ENCODE measurements at regions not wholly inside any gene's neighbourhood (a gene's known extent, or its start where the extent isn't known, plus 50 kb on each side); places are given as distances from the start of the nearest gene placed in this dataset.
"Not testable (repeated sequence)": the region's sequence is repeated elsewhere in the genome, so short reads cannot be mapped to it uniquely, and the experiment has no call there.

DNA sequence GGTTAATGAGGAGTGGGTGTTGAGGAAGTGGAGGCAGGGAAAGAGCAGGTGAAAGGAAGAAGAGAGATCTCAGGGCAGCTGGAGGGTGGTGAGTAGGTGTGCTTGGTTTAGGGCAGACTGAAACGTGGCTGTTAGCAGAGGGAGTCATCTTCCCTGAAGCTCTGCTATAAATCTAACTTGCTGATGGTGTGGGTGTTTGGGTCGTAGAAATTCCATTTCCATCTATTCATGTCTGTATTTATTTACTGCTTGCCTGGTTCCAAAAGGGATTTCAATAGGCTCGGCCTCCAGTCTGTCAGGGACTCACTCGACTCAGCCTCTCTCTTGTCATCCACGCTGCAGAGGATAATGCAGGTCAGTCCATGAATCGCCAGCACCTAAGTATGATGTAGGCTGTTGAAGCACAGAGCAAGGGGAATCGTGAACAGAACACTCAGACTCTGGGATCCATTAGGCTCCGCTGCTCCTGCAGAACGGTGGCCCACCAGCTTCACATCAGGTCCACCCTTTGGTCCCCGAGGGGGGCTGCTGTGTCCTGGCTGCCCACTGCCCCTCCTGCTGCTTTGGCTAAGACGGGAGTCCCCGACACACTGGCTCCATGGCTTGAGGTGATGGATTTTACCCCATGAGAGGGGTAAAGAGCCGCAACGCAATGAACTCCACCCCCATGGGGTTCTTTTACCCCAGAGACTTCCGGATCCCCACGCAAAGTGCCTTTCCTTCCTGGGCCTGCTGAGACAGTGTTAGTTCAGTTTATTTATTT is 156.2 kb downstream of the RHOU start:
- FAIRE-seq (no peak), DNase-seq (ENCODE audit: insufficient read length, low spot score) (no peak)
- TF ChIP-seq SPI1 (IDR thresholded peaks at IDR 0.05; ENCODE audit: low read depth, low read length): no peak
- TF ChIP-seq POLR2A (IDR thresholded peaks at IDR 0.05; ENCODE audit: low read depth, low read length): no peak
- TF ChIP-seq POLR2AphosphoS5 (IDR thresholded peaks at IDR 0.05; ENCODE audit: low read depth, low read length): no peak
- no peak for TF ChIP-seq PAX5 (IDR thresholded peaks at IDR 0.05; ENCODE audit: insufficient read depth, low read length, severe bottlenecking)
- no peak for TF ChIP-seq POU2F2 (IDR thresholded peaks at IDR 0.05; ENCODE audit: low read depth, low read length)

DNA sequence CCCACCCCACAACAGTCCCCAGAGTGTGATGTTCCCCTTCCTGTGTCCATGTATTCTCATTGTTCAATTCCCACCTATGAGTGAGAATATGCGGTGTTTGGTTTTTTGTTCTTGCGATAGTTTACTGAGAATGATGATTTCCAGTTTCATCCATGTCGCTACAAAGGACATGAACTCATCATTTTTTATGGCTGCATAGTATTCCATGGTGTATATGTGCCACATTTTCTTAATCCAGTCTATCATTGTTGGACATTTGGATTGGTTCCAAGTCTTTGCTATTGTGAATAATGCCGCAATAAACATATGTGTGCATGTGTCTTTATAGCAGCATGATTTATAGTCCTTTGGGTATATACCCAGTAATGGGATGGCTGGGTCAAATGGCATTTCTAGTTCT is 156.9 kb downstream of the RHOU start:
- not testable (repeated sequence) for DNase-seq (ENCODE audit: insufficient read length, low spot score); FAIRE-seq

DNA sequence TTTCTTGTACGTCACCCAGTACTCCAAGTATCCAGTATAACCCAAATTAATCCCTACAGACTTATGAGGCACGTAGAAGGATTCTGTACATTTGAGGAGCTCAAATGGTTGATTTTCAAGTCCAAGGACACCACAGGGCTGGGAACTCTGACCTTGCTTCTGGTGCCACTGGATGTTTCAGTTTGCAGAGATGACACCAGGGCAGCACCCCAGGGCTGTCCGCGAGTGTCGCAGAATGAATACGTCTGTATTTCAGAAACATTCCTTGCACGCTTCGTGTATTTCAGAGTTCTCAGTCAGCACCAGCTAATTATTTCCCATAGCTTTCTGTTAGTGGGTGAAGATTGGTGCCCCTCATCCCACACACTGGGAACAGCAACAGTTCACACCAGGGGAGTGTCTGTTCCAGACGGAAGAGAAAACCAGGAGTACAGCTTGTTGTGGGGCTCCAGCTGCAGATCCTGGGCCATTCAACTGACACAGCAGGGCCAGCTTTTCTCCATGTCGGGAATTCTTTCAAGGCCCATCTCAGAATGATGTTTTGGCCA is 159.2 kb downstream of the RHOU start:
- DNase-seq (ENCODE audit: insufficient read length, low spot score) (no peak), FAIRE-seq (no peak)
- TF ChIP-seq TAF1 (IDR thresholded peaks at IDR 0.05; ENCODE audit: low read depth, low read length): no peak
- no peak for TF ChIP-seq POLR2A (IDR thresholded peaks at IDR 0.05; ENCODE audit: low read depth, low read length)
- TF ChIP-seq POU2F2 (IDR thresholded peaks at IDR 0.05; ENCODE audit: low read depth, low read length): no peak
- no peak for TF ChIP-seq POLR2AphosphoS5 (IDR thresholded peaks at IDR 0.05; ENCODE audit: low read depth, low read length)
- no peak for TF ChIP-seq SPI1 (IDR thresholded peaks at IDR 0.05; ENCODE audit: low read depth, low read length)
- TF ChIP-seq PAX5 (IDR thresholded peaks at IDR 0.05; ENCODE audit: insufficient read depth, low read length, severe bottlenecking): no peak

DNA sequence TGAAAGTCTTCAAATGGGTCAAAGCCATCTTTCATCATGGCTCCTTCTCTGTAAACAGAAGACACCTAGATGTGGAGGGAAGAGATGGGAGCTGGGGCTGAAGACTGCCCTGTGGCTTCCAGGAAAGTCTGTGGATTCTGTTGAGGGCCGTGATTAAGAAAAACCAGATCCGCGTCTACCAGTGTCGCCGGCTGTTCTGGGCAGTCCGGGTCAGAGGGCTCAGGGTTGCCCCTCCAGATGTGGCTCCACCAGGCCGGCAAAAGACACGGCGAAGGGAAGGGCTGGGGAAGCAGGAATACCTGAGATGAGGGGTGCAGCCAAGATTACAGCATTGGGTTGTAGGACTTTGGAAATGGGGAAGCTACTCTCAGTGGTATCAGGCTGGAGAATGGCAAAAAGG is 162.6 kb downstream of the RHOU start:
- DNase-seq (ENCODE audit: insufficient read length, low spot score) (no peak), FAIRE-seq (no peak)
- TF ChIP-seq POLR2AphosphoS5 (IDR thresholded peaks at IDR 0.05; ENCODE audit: low read depth, low read length): no peak
- no peak for TF ChIP-seq PAX5 (IDR thresholded peaks at IDR 0.05; ENCODE audit: insufficient read depth, low read length, severe bottlenecking)
- no peak for TF ChIP-seq TAF1 (IDR thresholded peaks at IDR 0.05; ENCODE audit: low read depth, low read length)
- no peak for TF ChIP-seq POU2F2 (IDR thresholded peaks at IDR 0.05; ENCODE audit: low read depth, low read length)
- TF ChIP-seq POLR2A (IDR thresholded peaks at IDR 0.05; ENCODE audit: low read depth, low read length): no peak
- no peak for TF ChIP-seq SPI1 (IDR thresholded peaks at IDR 0.05; ENCODE audit: low read depth, low read length)

DNA sequence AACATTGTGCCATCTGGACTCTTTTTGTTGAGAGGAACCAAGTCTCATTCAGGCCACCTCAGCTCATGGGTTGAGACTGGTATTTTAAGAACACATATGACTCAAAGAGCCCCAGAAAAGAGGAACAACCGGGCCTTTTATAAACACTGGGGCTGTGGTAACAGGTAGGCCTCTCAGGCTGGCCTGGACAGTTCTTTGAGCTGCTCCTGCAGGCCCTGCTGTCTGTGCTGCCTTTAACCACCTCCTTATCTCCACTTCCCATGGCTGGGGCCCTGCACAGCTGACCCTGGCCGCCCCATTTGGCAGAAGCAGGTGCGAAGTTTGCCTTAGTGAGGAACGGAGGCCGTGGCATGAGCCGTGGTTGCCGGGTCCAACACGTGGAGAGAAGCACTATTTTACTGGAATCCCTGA is 163.3 kb downstream of the RHOU start:
- DNase-seq (ENCODE audit: insufficient read length, low spot score): peak; percentile 44
- TF ChIP-seq SPI1 (IDR thresholded peaks at IDR 0.05; ENCODE audit: low read depth, low read length) (peak; percentile 56), POU2F2 (IDR thresholded peaks at IDR 0.05; ENCODE audit: low read depth, low read length) (no peak)
- FAIRE-seq: no peak

DNA sequence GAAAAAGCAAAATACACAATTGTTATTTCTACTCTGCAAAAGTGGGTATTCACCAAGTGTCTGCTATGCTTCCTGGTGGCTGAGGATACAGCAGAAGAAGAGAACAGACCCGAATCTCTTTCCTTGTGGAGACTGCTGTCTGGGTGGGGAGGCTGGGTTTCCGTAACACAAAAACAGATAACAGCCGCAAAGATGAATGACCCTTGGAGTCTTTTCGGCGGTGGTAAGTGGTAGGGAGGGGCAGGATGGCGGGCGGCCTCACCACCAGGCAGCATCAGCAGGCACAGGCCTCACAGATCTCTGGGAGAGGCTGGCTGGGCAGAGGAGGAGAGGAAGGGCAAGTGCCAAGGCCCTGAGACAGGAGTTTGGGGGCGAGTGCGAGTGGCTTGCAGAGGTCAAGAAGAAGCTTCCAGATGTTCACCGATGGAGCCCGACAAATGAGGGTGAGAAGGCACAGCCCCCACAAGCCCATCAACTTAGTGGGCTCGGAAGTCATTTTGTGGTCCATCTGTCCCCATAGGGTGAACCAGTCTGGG is 164.2 kb downstream of the RHOU start:
- DNase-seq (ENCODE audit: insufficient read length, low spot score) (no peak), FAIRE-seq (no peak)
- no peak for TF ChIP-seq POLR2AphosphoS5 (IDR thresholded peaks at IDR 0.05; ENCODE audit: low read depth, low read length)
- TF ChIP-seq TAF1 (IDR thresholded peaks at IDR 0.05; ENCODE audit: low read depth, low read length): no peak
- no peak for TF ChIP-seq PAX5 (IDR thresholded peaks at IDR 0.05; ENCODE audit: insufficient read depth, low read length, severe bottlenecking)

DNA sequence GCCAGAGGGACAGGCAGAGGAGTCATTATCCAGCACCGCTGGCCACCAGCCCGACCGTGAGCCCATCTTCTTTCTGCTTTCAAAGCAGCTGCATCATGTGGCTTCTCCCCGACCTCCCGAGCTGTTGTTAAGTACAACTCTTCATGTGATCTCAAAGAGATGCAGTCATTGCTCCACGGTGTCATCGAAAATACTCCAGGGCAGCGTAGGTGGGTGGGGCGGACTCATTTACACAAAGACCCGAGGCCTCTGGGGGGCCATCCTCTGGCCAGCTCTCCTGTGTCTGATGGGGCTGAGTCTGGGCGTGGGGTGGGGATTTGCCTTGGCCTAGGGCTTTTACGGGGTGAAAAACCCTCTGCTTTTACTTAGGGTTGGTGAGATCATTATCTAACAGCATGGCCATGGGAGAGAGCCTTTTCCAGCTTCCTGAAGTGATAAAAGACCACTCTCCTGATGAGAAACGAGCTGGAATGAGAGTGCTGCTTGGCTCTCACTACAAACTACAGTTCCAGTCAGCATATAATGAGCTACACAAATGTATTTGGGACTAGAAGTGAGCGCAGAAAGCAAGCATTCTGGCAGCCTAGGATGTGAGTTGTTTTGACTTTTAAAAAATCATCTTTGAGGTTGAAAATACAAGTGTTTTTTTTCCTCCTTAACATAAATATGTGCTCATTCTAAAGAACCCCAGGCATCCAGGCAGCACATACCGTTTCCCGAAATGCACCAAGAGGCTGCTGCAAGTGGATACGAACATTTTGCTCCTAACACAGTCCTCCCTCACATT is 165.0 kb downstream of the RHOU start:
- DNase-seq (ENCODE audit: insufficient read length, low spot score) (no peak), FAIRE-seq (no peak)
- TF ChIP-seq SPI1 (IDR thresholded peaks at IDR 0.05; ENCODE audit: low read depth, low read length) (no peak), POU2F2 (IDR thresholded peaks at IDR 0.05; ENCODE audit: low read depth, low read length) (no peak), POLR2AphosphoS5 (IDR thresholded peaks at IDR 0.05; ENCODE audit: low read depth, low read length) (no peak), PAX5 (IDR thresholded peaks at IDR 0.05; ENCODE audit: insufficient read depth, low read length, severe bottlenecking) (no peak)

DNA sequence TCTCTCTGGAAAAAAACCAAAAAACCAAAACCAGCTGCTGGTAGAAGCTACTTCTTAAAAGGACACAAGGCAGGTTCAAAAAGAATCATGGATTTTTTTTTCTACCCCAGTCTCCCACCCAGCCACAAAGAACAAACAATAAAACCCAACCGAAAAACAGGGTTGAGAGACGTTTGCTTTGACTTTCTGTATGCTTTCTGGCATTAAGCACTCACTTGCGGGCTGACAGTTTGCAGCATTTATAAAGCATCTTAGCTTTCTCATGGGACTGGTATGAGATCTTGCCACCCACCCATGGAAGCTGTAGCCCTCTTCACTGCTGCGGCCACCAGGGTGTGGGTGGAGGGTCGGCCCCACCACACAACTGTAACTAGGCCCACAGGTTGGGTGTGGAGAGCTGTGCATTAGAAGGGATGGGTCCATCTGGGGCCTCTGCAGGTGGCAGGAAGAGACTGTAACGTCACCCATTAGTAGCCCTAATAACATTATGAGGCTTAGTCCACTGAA is 165.7 kb downstream of the RHOU start:
- no peak for DNase-seq (ENCODE audit: insufficient read length, low spot score)
- no peak for TF ChIP-seq POLR2A (IDR thresholded peaks at IDR 0.05; ENCODE audit: low read depth, low read length)

DNA sequence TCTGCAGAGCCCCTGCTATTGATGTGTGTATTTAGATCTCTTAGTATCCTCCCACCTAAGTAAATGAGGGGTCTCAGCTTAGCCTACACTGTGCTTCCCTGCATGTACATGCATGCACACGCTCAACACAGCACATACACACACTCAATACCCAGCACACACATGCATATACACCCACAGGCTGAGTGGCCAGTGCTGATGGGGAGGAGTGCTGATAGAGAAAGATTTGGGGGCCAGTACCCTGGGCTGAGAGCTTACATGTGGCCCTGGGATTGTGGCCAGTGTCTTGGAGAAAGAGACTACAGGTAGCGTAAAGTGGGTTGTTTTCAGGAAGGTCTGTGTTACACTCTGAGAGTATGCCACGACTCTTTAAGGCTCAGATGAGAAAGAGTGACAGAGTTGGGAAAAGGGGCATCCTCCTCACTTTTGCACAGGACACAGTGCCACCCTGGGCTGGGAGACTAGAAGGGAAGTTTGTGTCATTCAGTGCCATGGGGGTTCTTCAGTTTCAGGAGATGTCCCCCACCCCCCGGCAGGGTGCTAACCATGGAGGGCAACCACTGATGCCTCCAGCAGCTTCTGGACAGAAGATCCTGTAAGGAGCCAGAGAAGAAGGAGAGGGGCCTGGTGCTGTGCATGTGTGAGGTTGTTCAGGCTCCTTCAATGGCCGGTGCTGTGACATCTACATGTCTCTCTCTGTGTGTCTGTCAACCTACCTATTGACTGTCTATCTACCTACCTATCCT is 166.8 kb downstream of the RHOU start:
- DNase-seq (ENCODE audit: insufficient read length, low spot score): no peak
- no peak for FAIRE-seq
- no peak for TF ChIP-seq SPI1 (IDR thresholded peaks at IDR 0.05; ENCODE audit: low read depth, low read length)

More for the DNA sequence above, 165.7 kb downstream of the RHOU start:
- FAIRE-seq: no peak

DNA sequence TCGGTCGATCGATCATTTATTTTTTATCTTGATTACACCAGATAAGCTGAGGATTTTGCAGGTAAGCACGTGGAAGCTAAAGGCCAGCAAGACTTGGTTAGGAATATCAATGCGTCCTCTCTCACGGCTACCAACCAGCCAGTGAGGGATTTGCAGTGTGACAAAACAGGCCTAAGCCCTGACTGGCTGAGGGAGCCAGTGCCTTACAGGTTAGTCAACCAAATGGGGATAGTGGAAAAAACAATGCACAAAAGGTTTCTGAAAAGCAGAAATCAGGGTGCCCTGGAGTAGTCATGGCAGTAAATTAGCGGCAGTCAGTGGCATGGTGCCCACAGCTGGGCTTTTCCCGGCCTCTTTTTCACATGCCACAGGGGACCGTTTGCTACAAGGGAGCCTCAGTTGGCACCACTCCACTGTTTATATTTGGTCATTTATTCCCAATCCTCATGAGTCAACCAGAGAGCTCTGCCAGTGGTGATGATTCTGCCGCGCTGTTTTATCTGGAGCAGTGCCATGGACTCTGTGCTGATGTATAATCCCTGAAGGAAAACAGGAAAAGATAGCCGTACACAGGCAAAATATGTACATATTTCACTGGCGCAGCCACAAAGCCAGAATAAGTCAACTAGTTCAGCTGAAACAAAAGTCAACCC is 167.6 kb downstream of the RHOU start:
- DNase-seq (ENCODE audit: insufficient read length, low spot score) (no peak), FAIRE-seq (no peak)
- TF ChIP-seq POLR2A (IDR thresholded peaks at IDR 0.05; ENCODE audit: low read depth, low read length) (no peak), POU2F2 (IDR thresholded peaks at IDR 0.05; ENCODE audit: low read depth, low read length) (no peak), POLR2AphosphoS5 (IDR thresholded peaks at IDR 0.05; ENCODE audit: low read depth, low read length) (no peak), SPI1 (IDR thresholded peaks at IDR 0.05; ENCODE audit: low read depth, low read length) (no peak), TAF1 (IDR thresholded peaks at IDR 0.05; ENCODE audit: low read depth, low read length) (no peak), PAX5 (IDR thresholded peaks at IDR 0.05; ENCODE audit: insufficient read depth, low read length, severe bottlenecking) (no peak)

Measured in GM12891 (cell line).